ENCODE measurements at regions not wholly inside any gene's neighbourhood (a gene's known extent, or its start where the extent isn't known, plus 50 kb on each side); places are given as distances from the start of the nearest gene placed in this dataset.

DNA sequence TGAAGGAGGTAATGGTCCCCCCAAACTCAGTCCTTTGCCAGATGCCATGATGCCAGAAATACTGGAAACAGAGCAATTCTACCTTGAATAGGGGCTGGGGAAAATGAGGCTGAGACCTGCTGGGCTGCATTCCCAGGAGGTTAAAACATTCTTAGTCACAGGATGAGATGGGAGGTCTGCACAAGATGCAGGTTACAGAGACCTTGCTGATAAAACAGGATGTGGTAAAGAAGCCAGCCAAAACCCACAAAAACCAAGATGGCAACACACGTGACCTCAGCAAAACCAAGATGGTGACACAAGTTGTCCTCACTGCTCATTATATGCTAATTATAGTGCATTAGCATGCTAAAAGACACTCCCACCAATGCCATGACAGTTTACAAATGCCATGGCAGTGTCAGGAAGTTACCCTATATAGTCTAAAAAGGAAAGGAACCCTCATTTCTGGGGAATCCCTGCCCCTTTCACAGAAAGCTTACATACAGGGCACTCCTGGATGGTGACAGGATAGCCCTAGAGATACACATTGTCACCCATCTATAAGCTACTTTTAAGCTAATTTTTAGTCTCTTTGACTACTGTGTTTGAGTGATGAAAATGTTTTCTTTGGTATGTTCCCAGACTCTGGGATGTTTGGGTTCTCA lies 979.7 kb downstream of the TBC1D32 start (continued):
- TF ChIP-seq SP3 (tag by site-specific recombination; IDR thresholded peaks at IDR 0.05) (no peak), ZNF585B (tag by site-specific recombination; IDR thresholded peaks at IDR 0.05) (no peak), ZNF654 (tag by site-specific recombination; IDR thresholded peaks at IDR 0.05; ENCODE audit: low read depth) (no peak), ZNF501 (tag by site-specific recombination; IDR thresholded peaks at IDR 0.05) (no peak), ZNF24 (tag by site-specific recombination; IDR thresholded peaks at IDR 0.05) (no peak), ZFP41 (tag by site-specific recombination; IDR thresholded peaks at IDR 0.05; ENCODE audit: borderline replicate concordance) (no peak), SP7 (tag by site-specific recombination; IDR thresholded peaks at IDR 0.05) (no peak), ZNF830 (tag by site-specific recombination; IDR thresholded peaks at IDR 0.05; ENCODE audit: low read depth) (no peak), MEIS1 (CRISPR knock-in tag; IDR thresholded peaks at IDR 0.05; ENCODE audit: borderline replicate concordance) (no peak), REPIN1 (tag by site-specific recombination; IDR thresholded peaks at IDR 0.05; ENCODE audit: low read depth) (no peak)

- ChIA-PET CTCF (no interaction called here), POLR2A (no interaction called here)
- H3K36me3 ChIP-seq (ENCODE audit: control insufficient read depth in 2 of 2, insufficient read depth in 1 of 2, low read length in 2 of 2) = no peaks in the 10 kb centered on the region
- H3K27ac ChIP-seq (ENCODE audit: extremely low read depth, low read depth, low read length) = no peak overlapping the region
- TF ChIP-seq, protein P1, sequence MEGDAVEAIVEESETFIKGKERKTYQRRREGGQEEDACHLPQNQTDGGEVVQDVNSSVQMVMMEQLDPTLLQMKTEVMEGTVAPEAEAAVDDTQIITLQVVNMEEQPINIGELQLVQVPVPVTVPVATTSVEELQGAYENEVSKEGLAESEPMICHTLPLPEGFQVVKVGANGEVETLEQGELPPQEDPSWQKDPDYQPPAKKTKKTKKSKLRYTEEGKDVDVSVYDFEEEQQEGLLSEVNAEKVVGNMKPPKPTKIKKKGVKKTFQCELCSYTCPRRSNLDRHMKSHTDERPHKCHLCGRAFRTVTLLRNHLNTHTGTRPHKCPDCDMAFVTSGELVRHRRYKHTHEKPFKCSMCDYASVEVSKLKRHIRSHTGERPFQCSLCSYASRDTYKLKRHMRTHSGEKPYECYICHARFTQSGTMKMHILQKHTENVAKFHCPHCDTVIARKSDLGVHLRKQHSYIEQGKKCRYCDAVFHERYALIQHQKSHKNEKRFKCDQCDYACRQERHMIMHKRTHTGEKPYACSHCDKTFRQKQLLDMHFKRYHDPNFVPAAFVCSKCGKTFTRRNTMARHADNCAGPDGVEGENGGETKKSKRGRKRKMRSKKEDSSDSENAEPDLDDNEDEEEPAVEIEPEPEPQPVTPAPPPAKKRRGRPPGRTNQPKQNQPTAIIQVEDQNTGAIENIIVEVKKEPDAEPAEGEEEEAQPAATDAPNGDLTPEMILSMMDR (tag by site-specific recombination; IDR thresholded peaks at IDR 0.05) = no peak
- TF ChIP-seq ZNF366 (tag by site-specific recombination; conservative IDR thresholded peaks at IDR 0.05) = peak; percentile 67
- no peaks in the 10 kb centered on the region for H3K4me1 ChIP-seq (ENCODE audit: control insufficient read depth, insufficient read depth, low read length)
- H3K9me3 ChIP-seq (ENCODE audit: control insufficient read depth, insufficient read depth, low read depth, low read length) = no peaks in the 10 kb centered on the region
- no peak overlapping the region for H3K4me3 ChIP-seq (ENCODE audit: low read depth, low read length)
Measured at GRCh38 chr6:120352491-120352890, 981.8 kb downstream of the TBC1D32 start.

DNA sequence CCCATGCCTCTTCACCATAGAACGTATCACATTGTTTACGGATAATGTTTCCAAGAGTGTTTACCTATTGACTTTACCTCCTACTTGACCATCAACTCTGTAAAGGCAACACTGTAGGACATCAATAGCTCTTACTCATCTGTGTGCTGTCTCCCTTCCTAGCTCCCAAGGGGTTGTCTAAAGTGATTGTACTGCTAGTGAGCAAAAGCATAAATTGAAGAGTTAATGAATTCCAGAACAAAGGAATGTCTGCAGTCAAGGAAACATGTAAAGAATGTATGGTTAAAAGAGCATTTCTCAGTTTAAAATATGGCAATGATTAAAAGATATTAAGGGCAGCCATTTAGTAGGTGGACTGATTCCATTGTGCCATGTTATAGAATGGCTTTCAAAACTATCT lies 985.4 kb downstream of the TBC1D32 start:
- POLR2A ChIA-PET = no interaction called here
- H3K4me3 ChIP-seq (ENCODE audit: low read depth, low read length) = no peak overlapping the region
- H3K9me3 ChIP-seq (ENCODE audit: control insufficient read depth, insufficient read depth, low read depth, low read length) = no peaks in the 10 kb centered on the region
- TF ChIP-seq GLIS2 (tag by site-specific recombination; IDR thresholded peaks at IDR 0.05) (no peak), ZSCAN30 (tag by site-specific recombination; IDR thresholded peaks at IDR 0.05) (no peak), KLF8 (tag by site-specific recombination; IDR thresholded peaks at IDR 0.05) (no peak)
- TF ChIP-seq, protein P2, sequence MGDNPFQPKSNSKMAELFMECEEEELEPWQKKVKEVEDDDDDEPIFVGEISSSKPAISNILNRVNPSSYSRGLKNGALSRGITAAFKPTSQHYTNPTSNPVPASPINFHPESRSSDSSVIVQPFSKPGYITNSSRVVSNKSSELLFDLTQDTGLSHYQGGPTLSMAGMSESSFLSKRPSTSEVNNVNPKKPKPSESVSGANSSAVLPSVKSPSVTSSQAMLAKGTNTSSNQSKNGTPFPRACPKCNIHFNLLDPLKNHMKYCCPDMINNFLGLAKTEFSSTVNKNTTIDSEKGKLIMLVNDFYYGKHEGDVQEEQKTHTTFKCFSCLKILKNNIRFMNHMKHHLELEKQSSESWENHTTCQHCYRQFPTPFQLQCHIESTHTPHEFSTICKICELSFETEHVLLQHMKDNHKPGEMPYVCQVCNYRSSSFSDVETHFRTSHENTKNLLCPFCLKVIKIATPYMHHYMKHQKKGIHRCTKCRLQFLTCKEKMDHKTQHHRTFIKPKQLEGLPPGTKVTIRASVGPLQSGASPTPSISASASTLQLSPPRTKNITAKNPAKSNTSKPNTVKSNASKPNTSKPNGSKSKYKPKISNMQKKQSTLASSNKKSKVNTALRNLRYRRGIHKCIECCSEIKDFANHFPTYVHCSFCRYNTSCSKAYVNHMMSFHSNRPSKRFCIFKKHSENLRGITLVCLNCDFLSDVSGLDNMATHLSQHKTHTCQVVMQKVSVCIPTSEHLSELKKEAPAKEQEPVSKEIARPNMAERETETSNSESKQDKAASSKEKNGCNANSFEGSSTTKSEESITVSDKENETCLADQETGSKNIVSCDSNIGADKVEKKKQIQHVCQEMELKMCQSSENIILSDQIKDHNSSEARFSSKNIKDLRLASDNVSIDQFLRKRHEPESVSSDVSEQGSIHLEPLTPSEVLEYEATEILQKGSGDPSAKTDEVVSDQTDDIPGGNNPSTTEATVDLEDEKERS (tag by site-specific recombination; IDR thresholded peaks at IDR 0.05) = no peak
- no peaks in the 10 kb centered on the region for H3K36me3 ChIP-seq (ENCODE audit: control insufficient read depth in 2 of 2, insufficient read depth in 1 of 2, low read length in 2 of 2)
- H3K27ac ChIP-seq (ENCODE audit: extremely low read depth, low read depth, low read length) = no peak overlapping the region
- CTCF ChIA-PET = no interaction called here
- H3K4me1 ChIP-seq (ENCODE audit: control insufficient read depth, insufficient read depth, low read length) = no peaks in the 10 kb centered on the region

DNA sequence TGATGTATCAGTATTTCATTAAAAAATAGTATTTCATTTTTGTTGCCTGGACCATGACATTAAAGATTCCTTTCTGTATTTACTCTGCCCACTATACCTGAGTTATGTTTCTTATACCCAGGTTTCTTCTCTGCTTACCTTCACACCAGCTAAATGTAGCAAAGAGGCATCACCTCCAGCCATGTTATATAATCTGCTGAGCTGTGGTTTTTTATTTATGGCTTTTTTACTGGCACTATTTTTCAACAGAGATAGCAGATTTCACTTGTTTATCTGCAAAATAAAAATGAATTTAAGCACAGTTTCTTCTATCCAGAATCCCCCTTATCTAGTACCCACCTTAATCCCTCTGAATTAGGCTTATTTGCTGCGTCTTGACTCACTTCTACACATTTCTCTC lies 979.0 kb upstream of the MAN1A1 start:
- no peaks in the 10 kb centered on the region for H3K36me3 ChIP-seq (ENCODE audit: control insufficient read depth in 2 of 2, insufficient read depth in 1 of 2, low read length in 2 of 2)
- ChIA-PET CTCF (no interaction called here), POLR2A (no interaction called here)
- no peak overlapping the region for H3K27ac ChIP-seq (ENCODE audit: extremely low read depth, low read depth, low read length)
- H3K4me3 ChIP-seq (ENCODE audit: low read depth, low read length) = no peak overlapping the region
- no peaks in the 10 kb centered on the region for H3K4me1 ChIP-seq (ENCODE audit: control insufficient read depth, insufficient read depth, low read length)
- no peaks in the 10 kb centered on the region for H3K9me3 ChIP-seq (ENCODE audit: control insufficient read depth, insufficient read depth, low read depth, low read length)
- TF ChIP-seq ZNF621 (tag by site-specific recombination; IDR thresholded peaks at IDR 0.05) (no peak), SETDB1 (IDR thresholded peaks at IDR 0.05; ENCODE audit: insufficient read length, low read length) (no peak), ZNF18 (tag by site-specific recombination; IDR thresholded peaks at IDR 0.05) (no peak), ZNF560 (tag by site-specific recombination; IDR thresholded peaks at IDR 0.05; ENCODE audit: borderline replicate concordance) (no peak), ZBTB6 (tag by site-specific recombination; IDR thresholded peaks at IDR 0.05) (no peak), ZNF837 (tag by site-specific recombination; IDR thresholded peaks at IDR 0.05) (no peak), ZSCAN23 (tag by site-specific recombination; IDR thresholded peaks at IDR 0.05) (no peak), GLIS1 (tag by site-specific recombination; IDR thresholded peaks at IDR 0.05) (no peak)

Data from HEK293 (cell line).